ENCODE measurements at regions not wholly inside any gene's neighbourhood (a gene's known extent, or its start where the extent isn't known, plus 50 kb on each side); places are given as distances from the start of the nearest gene placed in this dataset.

DNA sequence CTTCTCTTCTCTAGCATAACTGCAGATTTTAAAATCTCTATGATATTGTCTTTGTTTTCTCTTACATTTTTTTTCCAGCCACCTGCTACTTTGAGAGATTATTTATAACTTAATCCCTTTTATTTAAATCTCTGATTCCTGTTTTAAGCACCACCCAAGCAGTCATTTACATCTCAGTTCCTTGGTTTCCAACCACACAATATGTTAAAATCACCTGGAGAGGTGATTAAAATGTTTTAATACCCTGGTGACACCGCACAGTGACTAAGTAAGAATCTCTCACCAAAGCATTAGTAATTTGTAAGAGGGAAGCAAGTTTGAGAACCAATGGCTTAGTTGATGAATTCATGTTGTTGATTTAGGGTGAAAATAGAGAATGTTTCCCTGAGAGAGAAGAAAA, 849.8 kb downstream of the TMTC2 start:
- no peak overlapping the region for H2AFZ ChIP-seq (ENCODE audit: low read depth, low read length)
- no peaks in the 10 kb centered on the region for H3K27me3 ChIP-seq (ENCODE audit: insufficient read depth, low read length)
- H3K27ac ChIP-seq (ENCODE audit: low read depth, low read length) = no peak overlapping the region
- no peaks in the 10 kb centered on the region for H3K9me3 ChIP-seq (ENCODE audit: insufficient read depth, low read depth, low read length)
- H3K27me3 Mint-ChIP-seq (ENCODE audit: low read depth, unreplicated experiment) = no peaks in the 10 kb centered on the region
- FAIRE-seq = no peak
- no peaks in the 10 kb centered on the region for H3K36me3 Mint-ChIP-seq (ENCODE audit: low read depth, unreplicated experiment)
- H4K20me1 ChIP-seq (ENCODE audit: insufficient read depth, low read length) = no peaks in the 10 kb centered on the region
- H3K9ac ChIP-seq (ENCODE audit: low read length) = no peak overlapping the region
- H3K4me2 ChIP-seq (ENCODE audit: low read length) = no peak overlapping the region
- H3K4me3 Mint-ChIP-seq (ENCODE audit: unreplicated experiment) = no peak overlapping the region
- H3K36me3 ChIP-seq (ENCODE audit: insufficient read depth, low read length) = no peaks in the 10 kb centered on the region
- no peak overlapping the region for H3K27ac Mint-ChIP-seq (ENCODE audit: unreplicated experiment)
- no peaks in the 10 kb centered on the region for H3K9me3 Mint-ChIP-seq (ENCODE audit: unreplicated experiment)
- no peak overlapping the region for H3K4me3 ChIP-seq (ENCODE audit: insufficient read depth, low read depth, low read length)
- no peak for TF ChIP-seq EZH2 (IDR thresholded peaks at IDR 0.05; ENCODE audit: insufficient read depth, low read length)
- TF ChIP-seq, protein P1, sequence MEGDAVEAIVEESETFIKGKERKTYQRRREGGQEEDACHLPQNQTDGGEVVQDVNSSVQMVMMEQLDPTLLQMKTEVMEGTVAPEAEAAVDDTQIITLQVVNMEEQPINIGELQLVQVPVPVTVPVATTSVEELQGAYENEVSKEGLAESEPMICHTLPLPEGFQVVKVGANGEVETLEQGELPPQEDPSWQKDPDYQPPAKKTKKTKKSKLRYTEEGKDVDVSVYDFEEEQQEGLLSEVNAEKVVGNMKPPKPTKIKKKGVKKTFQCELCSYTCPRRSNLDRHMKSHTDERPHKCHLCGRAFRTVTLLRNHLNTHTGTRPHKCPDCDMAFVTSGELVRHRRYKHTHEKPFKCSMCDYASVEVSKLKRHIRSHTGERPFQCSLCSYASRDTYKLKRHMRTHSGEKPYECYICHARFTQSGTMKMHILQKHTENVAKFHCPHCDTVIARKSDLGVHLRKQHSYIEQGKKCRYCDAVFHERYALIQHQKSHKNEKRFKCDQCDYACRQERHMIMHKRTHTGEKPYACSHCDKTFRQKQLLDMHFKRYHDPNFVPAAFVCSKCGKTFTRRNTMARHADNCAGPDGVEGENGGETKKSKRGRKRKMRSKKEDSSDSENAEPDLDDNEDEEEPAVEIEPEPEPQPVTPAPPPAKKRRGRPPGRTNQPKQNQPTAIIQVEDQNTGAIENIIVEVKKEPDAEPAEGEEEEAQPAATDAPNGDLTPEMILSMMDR (IDR thresholded peaks at IDR 0.05; ENCODE audit: insufficient read depth, low read depth, low read length) = no peak
- H3K4me1 Mint-ChIP-seq (ENCODE audit: low read depth, unreplicated experiment) = peaks cover 16% of the 10 kb centered on the region
- DNase-seq (ENCODE audit: low read depth) = no peak
- no peaks in the 10 kb centered on the region for H3K4me1 ChIP-seq (ENCODE audit: insufficient read depth, low read length)
- no peaks in the 10 kb centered on the region for H3K79me2 ChIP-seq (ENCODE audit: insufficient read depth, low read length)

DNA sequence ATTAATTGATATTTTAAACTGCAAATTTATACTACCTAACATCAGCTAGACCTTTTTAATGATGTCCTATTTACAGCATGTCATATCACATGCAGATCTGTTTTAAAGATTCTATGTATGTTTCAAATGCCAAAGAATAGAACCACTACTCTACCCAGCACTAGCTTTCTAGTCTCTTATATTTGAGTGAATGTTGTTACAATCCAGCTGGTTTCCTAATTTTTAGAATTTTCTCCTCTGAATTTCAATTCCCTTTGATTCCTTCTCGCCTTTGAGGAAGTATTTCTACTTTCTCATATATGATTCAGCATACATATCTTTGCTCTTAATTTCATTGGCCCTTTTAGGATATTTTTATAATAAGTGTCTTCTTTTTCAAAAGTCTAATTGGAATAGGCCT, 841.9 kb downstream of the TMTC2 start:
- H3K4me3 ChIP-seq (ENCODE audit: insufficient read depth, low read depth, low read length) = no peak overlapping the region
- Mint-ChIP-seq H3K4me1 (ENCODE audit: low read depth, unreplicated experiment) (no peaks in the 10 kb centered on the region), H3K4me3 (ENCODE audit: unreplicated experiment) (no peak overlapping the region), H3K27ac (ENCODE audit: unreplicated experiment) (no peak overlapping the region), H3K9me3 (ENCODE audit: unreplicated experiment) (no peaks in the 10 kb centered on the region), H3K36me3 (ENCODE audit: low read depth, unreplicated experiment) (no peaks in the 10 kb centered on the region), H3K27me3 (ENCODE audit: low read depth, unreplicated experiment) (no peaks in the 10 kb centered on the region)
- DNase-seq (ENCODE audit: low read depth) (no peak), FAIRE-seq (no peak)
- TF ChIP-seq EZH2 (IDR thresholded peaks at IDR 0.05; ENCODE audit: insufficient read depth, low read length) = no peak
- TF ChIP-seq, protein P1 (IDR thresholded peaks at IDR 0.05; ENCODE audit: insufficient read depth, low read depth, low read length) = no peak
- no peaks in the 10 kb centered on the region for H3K79me2 ChIP-seq (ENCODE audit: insufficient read depth, low read length)
- no peaks in the 10 kb centered on the region for H3K9me3 ChIP-seq (ENCODE audit: insufficient read depth, low read depth, low read length)
- no peaks in the 10 kb centered on the region for H3K36me3 ChIP-seq (ENCODE audit: insufficient read depth, low read length)
- H3K27me3 ChIP-seq (ENCODE audit: insufficient read depth, low read length) = no peaks in the 10 kb centered on the region
- H3K4me1 ChIP-seq (ENCODE audit: insufficient read depth, low read length) = no peaks in the 10 kb centered on the region
- H3K4me2 ChIP-seq (ENCODE audit: low read length) = no peak overlapping the region
- no peak overlapping the region for H3K9ac ChIP-seq (ENCODE audit: low read length)
- no peak overlapping the region for H2AFZ ChIP-seq (ENCODE audit: low read depth, low read length)
- H4K20me1 ChIP-seq (ENCODE audit: insufficient read depth, low read length) = no peaks in the 10 kb centered on the region
- H3K27ac ChIP-seq (ENCODE audit: low read depth, low read length) = no peak overlapping the region

DNA sequence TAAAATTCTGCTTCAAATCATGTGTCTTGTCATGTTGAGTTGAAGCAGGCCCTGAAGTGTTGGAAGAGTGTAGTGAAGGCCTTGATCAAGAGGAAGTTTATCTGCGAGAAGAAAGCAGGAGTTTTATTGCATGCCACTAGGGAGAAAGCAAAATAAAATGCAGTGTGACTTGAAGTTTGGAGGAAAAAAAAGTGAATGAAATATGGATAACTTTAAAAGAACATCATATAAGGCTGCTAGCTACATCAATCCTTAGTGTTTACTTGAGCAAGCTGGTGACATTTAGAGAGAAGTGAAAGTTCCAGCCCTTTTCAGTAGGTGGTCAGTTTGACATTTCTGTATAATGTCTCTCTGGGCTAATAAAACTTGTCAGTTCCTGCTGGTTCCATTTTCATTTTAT, 841.1 kb downstream of the TMTC2 start:
- no peaks in the 10 kb centered on the region for H3K27me3 Mint-ChIP-seq (ENCODE audit: low read depth, unreplicated experiment)
- no peaks in the 10 kb centered on the region for H3K36me3 ChIP-seq (ENCODE audit: insufficient read depth, low read length)
- FAIRE-seq (no peak), DNase-seq (ENCODE audit: low read depth) (no peak)
- H2AFZ ChIP-seq (ENCODE audit: low read depth, low read length) = no peak overlapping the region
- no peaks in the 10 kb centered on the region for H3K4me1 ChIP-seq (ENCODE audit: insufficient read depth, low read length)
- H3K9me3 ChIP-seq (ENCODE audit: insufficient read depth, low read depth, low read length) = no peaks in the 10 kb centered on the region
- no peaks in the 10 kb centered on the region for H3K27me3 ChIP-seq (ENCODE audit: insufficient read depth, low read length)
- no peak overlapping the region for H3K27ac Mint-ChIP-seq (ENCODE audit: unreplicated experiment)
- H3K4me3 Mint-ChIP-seq (ENCODE audit: unreplicated experiment) = no peak overlapping the region
- H3K4me2 ChIP-seq (ENCODE audit: low read length) = no peak overlapping the region
- no peaks in the 10 kb centered on the region for H4K20me1 ChIP-seq (ENCODE audit: insufficient read depth, low read length)
- no peaks in the 10 kb centered on the region for H3K9me3 Mint-ChIP-seq (ENCODE audit: unreplicated experiment)
- no peaks in the 10 kb centered on the region for H3K36me3 Mint-ChIP-seq (ENCODE audit: low read depth, unreplicated experiment)
- H3K9ac ChIP-seq (ENCODE audit: low read length) = no peak overlapping the region
- TF ChIP-seq, protein P1 (IDR thresholded peaks at IDR 0.05; ENCODE audit: insufficient read depth, low read depth, low read length) = no peak
- no peak for TF ChIP-seq EZH2 (IDR thresholded peaks at IDR 0.05; ENCODE audit: insufficient read depth, low read length)
- H3K79me2 ChIP-seq (ENCODE audit: insufficient read depth, low read length) = no peaks in the 10 kb centered on the region
- no peak overlapping the region for H3K27ac ChIP-seq (ENCODE audit: low read depth, low read length)
- H3K4me1 Mint-ChIP-seq (ENCODE audit: low read depth, unreplicated experiment) = no peaks in the 10 kb centered on the region
- H3K4me3 ChIP-seq (ENCODE audit: insufficient read depth, low read depth, low read length) = no peak overlapping the region

Measured in astrocyte (in vitro differentiated cells and primary cell).